Panc1 (cell line): ENCODE measurements at regions not wholly inside any gene's neighbourhood (a gene's known extent, or its start where the extent isn't known, plus 50 kb on each side); places are given as distances from the start of the nearest gene placed in this dataset.

Experiments used
- ATAC-seq: fragments of 200-7000 bp; cut with Tn5 transposase; 2 replicates; pipeline ENCODE4 v1.9.1; 2020; ENCODE audit warnings: mild to moderate bottlenecking, moderate library complexity
- BruUV-seq: library from RNA; stranded (reverse); fragments of 400-500 nt; replicated peaks from 2 replicates; lab custom pipeline; 2021; lab: Mats Ljungman, UMichigan
- CTCF ChIA-PET: fragments of 300-600 bp; sonication (Branson Sonifier 250); formaldehyde crosslinking; loops from one replicate; lab custom pipeline; 2022; ENCODE audit warnings: antibody characterized with exemption; lab: Charles Lee
- POLR2A ChIA-PET: fragments of 300-600 bp; sonication (Branson Sonifier 250); formaldehyde crosslinking; loops from one replicate; lab custom pipeline; 2022; ENCODE audit warnings: antibody characterized with exemption; lab: Charles Lee
- DNase-seq: peaks from one replicate; pipeline ENCODE4 v3.0.0-alpha.2; 2010; ENCODE audit warnings: low read depth, low spot score
- H3K27ac ChIP-seq: 2 replicates; pipeline ENCODE4 v1.5.1; 2011; ENCODE audit warnings: mild to moderate bottlenecking, low read length, inconsistent platforms
- H3K27me3 ChIP-seq: fragments of 200-500 bp; sonication (Bioruptor generic); 2 replicates; pipeline ENCODE4 v1.6.0; 2014; ENCODE audit warnings: low read length, inconsistent platforms; ENCODE audit not compliant: control insufficient read depth, insufficient read depth
- H3K36me3 ChIP-seq: fragments of 200-500 bp; sonication (Bioruptor generic); 2 replicates; pipeline ENCODE4 v1.5.1; 2014; ENCODE audit warnings: inconsistent platforms, mild to moderate bottlenecking, low read length, moderate library complexity; ENCODE audit not compliant: control insufficient read depth, insufficient read depth
- H3K4me1 ChIP-seq: 2 replicates; pipeline ENCODE4 v1.5.1; 2011; ENCODE audit warnings: inconsistent platforms, mild to moderate bottlenecking, low read length, moderate library complexity; ENCODE audit not compliant: control insufficient read depth, insufficient read depth
- H3K4me3 ChIP-seq, 2 experiments: 2 replicates each; pipeline ENCODE4 v1.5.1; 2011 to 2012; ENCODE audit warnings: low read depth in 2 of 2, low read length in 2 of 2, mild to moderate bottlenecking in 2 of 2, inconsistent platforms in 1 of 2, moderate library complexity in 1 of 2
- H3K9me3 ChIP-seq: fragments of 200-500 bp; sonication (Bioruptor generic); 2 replicates; pipeline ENCODE4 v1.5.1; 2014; ENCODE audit warnings: low read depth, mild to moderate bottlenecking, inconsistent platforms, low read length, moderate library complexity; ENCODE audit not compliant: control insufficient read depth, insufficient read depth
- POLR2AphosphoS5 ChIP-seq: IDR thresholded peaks from 2 replicates; pipeline ENCODE4 v1.6.1; 2012; ENCODE audit warnings: mild to moderate bottlenecking, low read depth, low read length, moderate library complexity
- SIN3A ChIP-seq: IDR thresholded peaks from 2 replicates; pipeline ENCODE4 v1.6.1; 2012; ENCODE audit warnings: low read depth, mild to moderate bottlenecking, low read length, moderate library complexity, borderline replicate concordance; ENCODE audit not compliant: insufficient read depth
- TCF7L2 ChIP-seq: IDR thresholded peaks from 2 replicates; pipeline ENCODE4 v1.6.1; 2011; ENCODE audit warnings: mild to moderate bottlenecking, low read depth, low read length, inconsistent platforms
- in situ Hi-C: cut with HindIII; loops from 2 replicates; pipeline ENCODE4 v1.10.0; 2016; ENCODE audit warnings: low sequenced_read_pairs, low pct_unique_long_range_greater_than_20kb
- intact Hi-C: fragments of 100-400 bp; cut with micrococcal nuclease; formaldehyde crosslinking; loops from one replicate; pipeline ENCODE4 v1.10.0; 2022; ENCODE audit not compliant: unreplicated experiment
- TF ChIP-seq, protein P1 (sequence below), 2 experiments: IDR thresholded peaks; 2 replicates each; pipeline ENCODE4 v1.6.1; 2011 to 2012; ENCODE audit warnings: low read depth in 2 of 2, control low read depth in 1 of 2, low read length in 1 of 2, mild to moderate bottlenecking in 1 of 2, moderate library complexity in 1 of 2; ENCODE audit not compliant: insufficient read depth in 1 of 2
- TF ChIP-seq, protein P2 (sequence below): fragments of 450-650 bp; IDR thresholded peaks from 2 replicates; pipeline ENCODE4 v1.5.1; 2017; ENCODE audit warnings: mild to moderate bottlenecking

DNA sequence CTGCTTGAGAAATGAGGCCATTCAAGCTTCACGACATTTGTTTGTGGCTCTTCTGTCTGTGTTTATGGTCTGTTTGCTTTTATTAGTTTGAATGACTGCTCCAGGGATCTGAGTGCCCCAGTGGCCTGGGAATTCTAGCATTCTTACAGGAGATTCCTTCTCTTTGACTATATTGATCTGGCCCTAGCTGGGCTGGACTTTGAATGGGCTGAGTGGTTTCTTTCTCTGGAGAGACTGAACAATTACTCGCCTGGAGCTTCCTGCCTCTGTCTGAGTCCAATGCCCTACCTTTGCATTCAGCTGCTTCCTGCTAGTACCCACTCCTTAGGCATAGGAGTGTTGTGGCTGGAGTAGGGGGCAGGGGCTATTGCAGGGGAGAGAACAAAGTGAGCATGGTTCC, 51.2 kb upstream of the EDA start:
- H3K4me3 ChIP-seq = no peak overlapping the region
- H3K27me3 ChIP-seq = no peaks in the 10 kb centered on the region
- no peaks in the 10 kb centered on the region for H3K9me3 ChIP-seq
- POLR2A ChIA-PET = no interaction called here
- CTCF ChIA-PET = no interaction called here
- no TSS peak for BruUV-seq
- DNase-seq (no peak), ATAC-seq (no peak)
- TF ChIP-seq POLR2AphosphoS5 = no peak
- TF ChIP-seq, protein P1, sequence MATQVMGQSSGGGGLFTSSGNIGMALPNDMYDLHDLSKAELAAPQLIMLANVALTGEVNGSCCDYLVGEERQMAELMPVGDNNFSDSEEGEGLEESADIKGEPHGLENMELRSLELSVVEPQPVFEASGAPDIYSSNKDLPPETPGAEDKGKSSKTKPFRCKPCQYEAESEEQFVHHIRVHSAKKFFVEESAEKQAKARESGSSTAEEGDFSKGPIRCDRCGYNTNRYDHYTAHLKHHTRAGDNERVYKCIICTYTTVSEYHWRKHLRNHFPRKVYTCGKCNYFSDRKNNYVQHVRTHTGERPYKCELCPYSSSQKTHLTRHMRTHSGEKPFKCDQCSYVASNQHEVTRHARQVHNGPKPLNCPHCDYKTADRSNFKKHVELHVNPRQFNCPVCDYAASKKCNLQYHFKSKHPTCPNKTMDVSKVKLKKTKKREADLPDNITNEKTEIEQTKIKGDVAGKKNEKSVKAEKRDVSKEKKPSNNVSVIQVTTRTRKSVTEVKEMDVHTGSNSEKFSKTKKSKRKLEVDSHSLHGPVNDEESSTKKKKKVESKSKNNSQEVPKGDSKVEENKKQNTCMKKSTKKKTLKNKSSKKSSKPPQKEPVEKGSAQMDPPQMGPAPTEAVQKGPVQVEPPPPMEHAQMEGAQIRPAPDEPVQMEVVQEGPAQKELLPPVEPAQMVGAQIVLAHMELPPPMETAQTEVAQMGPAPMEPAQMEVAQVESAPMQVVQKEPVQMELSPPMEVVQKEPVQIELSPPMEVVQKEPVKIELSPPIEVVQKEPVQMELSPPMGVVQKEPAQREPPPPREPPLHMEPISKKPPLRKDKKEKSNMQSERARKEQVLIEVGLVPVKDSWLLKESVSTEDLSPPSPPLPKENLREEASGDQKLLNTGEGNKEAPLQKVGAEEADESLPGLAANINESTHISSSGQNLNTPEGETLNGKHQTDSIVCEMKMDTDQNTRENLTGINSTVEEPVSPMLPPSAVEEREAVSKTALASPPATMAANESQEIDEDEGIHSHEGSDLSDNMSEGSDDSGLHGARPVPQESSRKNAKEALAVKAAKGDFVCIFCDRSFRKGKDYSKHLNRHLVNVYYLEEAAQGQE (IDR thresholded peaks at IDR 0.05; ENCODE audit: insufficient read depth in 1 of 2, low read depth in 2 of 2, low read length in 1 of 2) = no peak
- intact Hi-C loops = no loop called here
- no peaks in the 10 kb centered on the region for H3K4me1 ChIP-seq
- no peak overlapping the region for H3K27ac ChIP-seq
- no peaks in the 10 kb centered on the region for H3K36me3 ChIP-seq
- in situ Hi-C loops = no loop called here

DNA sequence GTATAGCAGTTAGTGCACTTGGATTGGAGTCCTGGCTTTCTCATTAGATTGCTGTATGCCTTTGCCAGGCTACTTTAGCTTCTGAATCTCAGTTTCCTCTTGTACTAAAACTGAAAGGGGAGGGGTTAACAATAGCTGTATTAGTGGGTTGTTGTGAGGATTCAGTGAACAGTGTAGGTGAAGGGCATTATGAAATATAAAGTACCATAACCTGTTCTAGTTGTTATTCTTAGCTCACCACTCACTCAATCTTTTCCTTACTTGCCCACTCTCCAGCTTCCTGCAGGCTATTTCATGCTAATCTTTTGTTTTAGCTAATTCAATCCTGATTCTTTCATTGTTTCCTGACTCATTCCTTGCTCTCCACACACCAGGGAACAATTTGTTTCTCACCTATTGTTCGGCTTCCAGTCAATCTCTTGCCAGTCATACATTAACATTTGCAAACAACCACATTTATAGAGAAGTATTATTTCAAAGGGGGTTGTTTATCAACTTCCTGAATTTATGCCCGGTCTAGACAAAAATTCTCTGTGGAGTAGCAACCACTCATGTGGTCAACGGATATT, 50.6 kb upstream of the EDA start:
- H3K27ac ChIP-seq = no peak overlapping the region
- no peaks in the 10 kb centered on the region for H3K27me3 ChIP-seq
- H3K9me3 ChIP-seq = no peaks in the 10 kb centered on the region
- H3K4me3 ChIP-seq = no peak overlapping the region
- intact Hi-C loops = no loop called here
- DNase-seq (no peak), ATAC-seq (no peak)
- in situ Hi-C loops = no loop called here
- CTCF ChIA-PET = no interaction called here
- no TSS peak for BruUV-seq
- H3K36me3 ChIP-seq = no peaks in the 10 kb centered on the region
- TF ChIP-seq SIN3A (no peak), TCF7L2 (no peak), POLR2AphosphoS5 (no peak)
- TF ChIP-seq, protein P1 (IDR thresholded peaks at IDR 0.05; ENCODE audit: insufficient read depth in 1 of 2, low read depth in 2 of 2, low read length in 1 of 2) = no peak
- TF ChIP-seq, protein P2, sequence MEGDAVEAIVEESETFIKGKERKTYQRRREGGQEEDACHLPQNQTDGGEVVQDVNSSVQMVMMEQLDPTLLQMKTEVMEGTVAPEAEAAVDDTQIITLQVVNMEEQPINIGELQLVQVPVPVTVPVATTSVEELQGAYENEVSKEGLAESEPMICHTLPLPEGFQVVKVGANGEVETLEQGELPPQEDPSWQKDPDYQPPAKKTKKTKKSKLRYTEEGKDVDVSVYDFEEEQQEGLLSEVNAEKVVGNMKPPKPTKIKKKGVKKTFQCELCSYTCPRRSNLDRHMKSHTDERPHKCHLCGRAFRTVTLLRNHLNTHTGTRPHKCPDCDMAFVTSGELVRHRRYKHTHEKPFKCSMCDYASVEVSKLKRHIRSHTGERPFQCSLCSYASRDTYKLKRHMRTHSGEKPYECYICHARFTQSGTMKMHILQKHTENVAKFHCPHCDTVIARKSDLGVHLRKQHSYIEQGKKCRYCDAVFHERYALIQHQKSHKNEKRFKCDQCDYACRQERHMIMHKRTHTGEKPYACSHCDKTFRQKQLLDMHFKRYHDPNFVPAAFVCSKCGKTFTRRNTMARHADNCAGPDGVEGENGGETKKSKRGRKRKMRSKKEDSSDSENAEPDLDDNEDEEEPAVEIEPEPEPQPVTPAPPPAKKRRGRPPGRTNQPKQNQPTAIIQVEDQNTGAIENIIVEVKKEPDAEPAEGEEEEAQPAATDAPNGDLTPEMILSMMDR = no peak
- no peaks in the 10 kb centered on the region for H3K4me1 ChIP-seq
- POLR2A ChIA-PET = no interaction called here
